ENCODE measurements at regions not wholly inside any gene's neighbourhood (a gene's known extent, or its start where the extent isn't known, plus 50 kb on each side); places are given as distances from the start of the nearest gene placed in this dataset.

DNA sequence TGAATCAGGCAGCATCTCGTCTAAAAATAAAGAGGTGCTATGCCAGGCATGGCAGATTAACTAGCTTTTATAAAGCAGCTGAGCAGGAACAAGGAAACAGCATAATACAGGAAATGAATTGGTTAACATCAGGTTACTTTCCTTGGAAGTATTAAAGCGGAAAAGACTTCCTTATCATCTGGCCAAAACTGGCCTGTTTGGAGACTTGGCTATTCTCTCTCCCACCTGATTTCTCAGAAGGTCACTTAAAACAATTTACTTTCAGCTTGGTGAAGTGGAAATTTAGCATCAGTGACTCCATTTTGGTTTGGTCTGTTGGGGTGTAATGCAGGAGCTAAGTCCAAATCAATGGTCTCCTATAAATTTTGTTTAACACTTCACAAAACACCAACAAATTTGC lies 191.6 kb downstream of the NUFIP1 start:
- H3K4me2 ChIP-seq (ENCODE audit: insufficient read depth, low read length): no peak overlapping the region
- intact Hi-C loops (cut with micrococcal nuclease): no loop called here
- POLR2A ChIA-PET: no interaction called here

More for the DNA sequence above, 191.6 kb downstream of the NUFIP1 start:
- no TSS peak for BruUV-seq (replicated peaks)
- dilution Hi-C loops (cut with MboI; ENCODE audit: extremely low pct_ligation_motif_present, low sequenced_read_pairs): no loop called here
- TF ChIP-seq, protein P1, sequence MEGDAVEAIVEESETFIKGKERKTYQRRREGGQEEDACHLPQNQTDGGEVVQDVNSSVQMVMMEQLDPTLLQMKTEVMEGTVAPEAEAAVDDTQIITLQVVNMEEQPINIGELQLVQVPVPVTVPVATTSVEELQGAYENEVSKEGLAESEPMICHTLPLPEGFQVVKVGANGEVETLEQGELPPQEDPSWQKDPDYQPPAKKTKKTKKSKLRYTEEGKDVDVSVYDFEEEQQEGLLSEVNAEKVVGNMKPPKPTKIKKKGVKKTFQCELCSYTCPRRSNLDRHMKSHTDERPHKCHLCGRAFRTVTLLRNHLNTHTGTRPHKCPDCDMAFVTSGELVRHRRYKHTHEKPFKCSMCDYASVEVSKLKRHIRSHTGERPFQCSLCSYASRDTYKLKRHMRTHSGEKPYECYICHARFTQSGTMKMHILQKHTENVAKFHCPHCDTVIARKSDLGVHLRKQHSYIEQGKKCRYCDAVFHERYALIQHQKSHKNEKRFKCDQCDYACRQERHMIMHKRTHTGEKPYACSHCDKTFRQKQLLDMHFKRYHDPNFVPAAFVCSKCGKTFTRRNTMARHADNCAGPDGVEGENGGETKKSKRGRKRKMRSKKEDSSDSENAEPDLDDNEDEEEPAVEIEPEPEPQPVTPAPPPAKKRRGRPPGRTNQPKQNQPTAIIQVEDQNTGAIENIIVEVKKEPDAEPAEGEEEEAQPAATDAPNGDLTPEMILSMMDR (IDR thresholded peaks at IDR 0.05; ENCODE audit: extremely low read depth in 1 of 2, insufficient read depth in 1 of 2, low read depth in 1 of 2, low read length in 2 of 2): no peak
- TF ChIP-seq MYC (IDR thresholded peaks at IDR 0.05; ENCODE audit: low read depth, low read length): no peak
- no peak for TF ChIP-seq POLR2A (IDR thresholded peaks at IDR 0.05; ENCODE audit: low read depth, low read length)
- no peak for TF ChIP-seq FOS (IDR thresholded peaks at IDR 0.05; ENCODE audit: borderline replicate concordance, insufficient read depth, low read length)
- TF ChIP-seq, protein P2, sequence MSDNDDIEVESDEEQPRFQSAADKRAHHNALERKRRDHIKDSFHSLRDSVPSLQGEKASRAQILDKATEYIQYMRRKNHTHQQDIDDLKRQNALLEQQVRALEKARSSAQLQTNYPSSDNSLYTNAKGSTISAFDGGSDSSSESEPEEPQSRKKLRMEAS (IDR thresholded peaks at IDR 0.05; ENCODE audit: insufficient read depth, insufficient read length): no peak
- no peaks in the 10 kb centered on the region for H3K9me3 ChIP-seq (replicated peaks; ENCODE audit: control insufficient read depth, insufficient read depth, low read length)
- FAIRE-seq (no peak), DNase-seq (ENCODE audit: low read depth, low spot score) (no peak)
- H3K4me1 ChIP-seq (ENCODE audit: control insufficient read depth, extremely low read depth, insufficient read depth, low read length): peaks cover 15% of the 10 kb centered on the region
- H4K20me1 ChIP-seq (replicated peaks; ENCODE audit: control insufficient read depth, extremely low read depth, insufficient read depth, low read length): no peaks in the 10 kb centered on the region
- no peak overlapping the region for H3K9ac ChIP-seq (replicated peaks; ENCODE audit: extremely low read depth, insufficient read depth, low read length)
- H3K27me3 ChIP-seq (ENCODE audit: control insufficient read depth in 2 of 2, insufficient read depth in 2 of 2, low read length in 2 of 2): no peaks in the 10 kb centered on the region
- H3K36me3 ChIP-seq (ENCODE audit: control insufficient read depth in 2 of 2, extremely low read depth in 1 of 2, insufficient read depth in 2 of 2, low read length in 2 of 2): no peaks in the 10 kb centered on the region
- CTCF ChIA-PET: interaction anchor here (1.0 to 1.4 kb wide), 2 partner anchors 14 to 15 kb away, joined by 3 to 4 read pairs; no protein-coding TSS in a partner anchor
- H3K79me2 ChIP-seq (ENCODE audit: control insufficient read depth, insufficient read depth, low read length): no peaks in the 10 kb centered on the region
- no peak overlapping the region for H3K27ac ChIP-seq (ENCODE audit: insufficient read depth, low read depth, low read length)
- H3K9me1 ChIP-seq (replicated peaks; ENCODE audit: control insufficient read depth, extremely low read depth, insufficient read depth, low read length): no peaks in the 10 kb centered on the region
- H3K4me3 ChIP-seq (replicated peaks in 1 of 3; ENCODE audit: insufficient read depth in 1 of 3, low read depth in 1 of 3, low read length in 3 of 3): no peak overlapping the region
- no peak overlapping the region for H2AFZ ChIP-seq (ENCODE audit: low read depth, low read length)
